DND-41 (cell line): ENCODE measurements at regions not wholly inside any gene's neighbourhood (a gene's known extent, or its start where the extent isn't known, plus 50 kb on each side); places are given as distances from the start of the nearest gene placed in this dataset.

Source experiments
- CTCF ChIP-seq: IDR thresholded peaks from 2 replicates; pipeline ENCODE4 v1.5.1; 2012; ENCODE audit warnings: borderline replicate concordance, low read length, moderate library complexity, mild to moderate bottlenecking; ENCODE audit not compliant: poor library complexity, severe bottlenecking; ENCODE audit errors: extremely low read depth
- EZH2 ChIP-seq: IDR thresholded peaks from 3 replicates; pipeline ENCODE4 v1.6.1; 2012; ENCODE audit warnings: borderline replicate concordance, low read depth, mild to moderate bottlenecking, moderate library complexity, low read length, inconsistent platforms; ENCODE audit not compliant: severe bottlenecking

- TF ChIP-seq CTCF (no peak), EZH2 (no peak)
These were observed 67.5 kb upstream of the ERCC6L2 start for GRCh38 chr9:95808011-95808410.
